Stimulated activated naive CD8-positive, alpha-beta T cell treated with anti-CD3 and anti-CD28 coated beads, Interleukin-15, amount 100 ng/mL, for 72 hours (primary cell): ENCODE measurements at regions not wholly inside any gene's neighbourhood (a gene's known extent, or its start where the extent isn't known, plus 50 kb on each side); places are given as distances from the start of the nearest gene placed in this dataset.
"Not testable (repeated sequence)": the region's sequence is repeated elsewhere in the genome, so short reads cannot be mapped to it uniquely, and the experiment has no call there.

Experiments used
- ATAC-seq: fragments of 150-1000 bp; cut with Tn5 transposase; 2 replicates; pipeline ENCODE4 v1.10.0; 2021; ENCODE audit warnings: mild to moderate bottlenecking, moderate library complexity
- DNase-seq, 2 donors: peaks; one replicate each; pipeline ENCODE4 v3.0.0; 2021 to 2022
- H3K27ac Mint-ChIP-seq, 2 donors: one replicate each; pipeline ENCODE4 v1.8.0; 2022; ENCODE audit warnings: mild to moderate bottlenecking in 2 of 2, mixed read lengths in 2 of 2, moderate library complexity in 2 of 2
- H3K27me3 Mint-ChIP-seq: one replicate; pipeline ENCODE4 v1.8.0; 2022; ENCODE audit warnings: mixed read lengths
- H3K4me1 Mint-ChIP-seq: one replicate; pipeline ENCODE4 v1.8.0; 2022; ENCODE audit warnings: mild to moderate bottlenecking, mixed read lengths
- H3K4me3 Mint-ChIP-seq, 2 donors: one replicate each; pipeline ENCODE4 v1.8.0; 2022; ENCODE audit warnings: mild to moderate bottlenecking in 2 of 2, mixed read lengths in 2 of 2, moderate library complexity in 1 of 2
- H3K9me3 Mint-ChIP-seq, 2 donors: one replicate each; pipeline ENCODE4 v1.8.0; 2022; ENCODE audit warnings: mixed read lengths in 2 of 2

- H3K4me3 Mint-ChIP-seq: no peak overlapping the region
- no peak for ATAC-seq
- H3K4me1 Mint-ChIP-seq: no peaks in the 10 kb centered on the region
- H3K27me3 Mint-ChIP-seq: no peaks in the 10 kb centered on the region
- H3K27ac Mint-ChIP-seq: no peak overlapping the region
- peaks cover 13 to 15% of the 10 kb centered on the region in 2 donors for H3K9me3 Mint-ChIP-seq
- DNase-seq: no peak
These were observed 685.3 kb upstream of the CHRM3 start for GRCh38 chr1:238701024-238701423.

- ATAC-seq (no peak), DNase-seq (no peak)
- Mint-ChIP-seq H3K9me3 (peaks cover 18 to 20% of the 10 kb centered on the region in 2 donors), H3K27ac (no peak overlapping the region), H3K4me1 (no peaks in the 10 kb centered on the region), H3K27me3 (no peaks in the 10 kb centered on the region), H3K4me3 (no peak overlapping the region)
These were observed 696.0 kb upstream of the CHRM3 start for GRCh38 chr1:238690415-238690814.

GRCh38 chr1:238684576-238684975 is 701.8 kb upstream of the CHRM3 start:
- peaks cover 25 to 42% of the 10 kb centered on the region in 2 donors for H3K9me3 Mint-ChIP-seq

GRCh38 chr1:238681451-238681850 is 704.9 kb upstream of the CHRM3 start:
- DNase-seq (no peak), ATAC-seq (no peak)
- H3K27me3 Mint-ChIP-seq: no peaks in the 10 kb centered on the region
- H3K4me1 Mint-ChIP-seq: no peaks in the 10 kb centered on the region
- H3K27ac Mint-ChIP-seq: no peak overlapping the region
- no peak overlapping the region for H3K4me3 Mint-ChIP-seq
- H3K9me3 Mint-ChIP-seq: peaks cover 20 to 35% of the 10 kb centered on the region in 2 donors

More at GRCh38 chr1:238684576-238684975, 701.8 kb upstream of the CHRM3 start:
- ATAC-seq, H3K27me3 Mint-ChIP-seq, DNase-seq, H3K27ac Mint-ChIP-seq, H3K4me1 Mint-ChIP-seq, H3K4me3 Mint-ChIP-seq: not testable (repeated sequence)

- Mint-ChIP-seq H3K4me3 (no peak overlapping the region), H3K4me1 (no peaks in the 10 kb centered on the region), H3K9me3 (peaks cover 20 to 40% of the 10 kb centered on the region in 2 donors), H3K27ac (no peak overlapping the region), H3K27me3 (no peaks in the 10 kb centered on the region)
- ATAC-seq (no peak), DNase-seq (no peak)
These were observed 705.3 kb upstream of the CHRM3 start for GRCh38 chr1:238681021-238681420.

GRCh38 chr1:238677567-238677966 is 708.8 kb upstream of the CHRM3 start:
- Mint-ChIP-seq H3K9me3 (peaks cover 4 to 23% of the 10 kb centered on the region in 2 donors), H3K4me1 (no peaks in the 10 kb centered on the region), H3K27ac (no peak overlapping the region), H3K27me3 (no peaks in the 10 kb centered on the region), H3K4me3 (no peak overlapping the region)
- no peak for ATAC-seq
- DNase-seq: no peak

GRCh38 chr1:238675221-238675620 is 711.1 kb upstream of the CHRM3 start:
- ATAC-seq: no peak
- Mint-ChIP-seq H3K27me3 (no peaks in the 10 kb centered on the region), H3K9me3 (peaks cover 0 to 12% of the 10 kb centered on the region in 2 donors), H3K4me3 (no peak overlapping the region), H3K27ac (no peak overlapping the region), H3K4me1 (no peaks in the 10 kb centered on the region)
- no peak for DNase-seq

GRCh38 chr1:238674316-238674715 is 712.1 kb upstream of the CHRM3 start:
- Mint-ChIP-seq H3K4me3 (no peak overlapping the region), H3K4me1 (no peaks in the 10 kb centered on the region), H3K27me3 (no peaks in the 10 kb centered on the region), H3K27ac (no peak overlapping the region), H3K9me3 (peaks cover 0 to 12% of the 10 kb centered on the region in 2 donors)
- no peak for ATAC-seq
- DNase-seq: no peak

GRCh38 chr1:238673561-238673960 is 712.8 kb upstream of the CHRM3 start:
- H3K4me1 Mint-ChIP-seq: no peaks in the 10 kb centered on the region
- no peak overlapping the region for H3K27ac Mint-ChIP-seq
- H3K9me3 Mint-ChIP-seq: peaks cover 0 to 12% of the 10 kb centered on the region in 2 donors
- ATAC-seq: no peak
- H3K27me3 Mint-ChIP-seq: no peaks in the 10 kb centered on the region
- H3K4me3 Mint-ChIP-seq: no peak overlapping the region
- no peak for DNase-seq

GRCh38 chr1:238672806-238673205 is 713.6 kb upstream of the CHRM3 start:
- no peak overlapping the region for H3K4me3 Mint-ChIP-seq
- no peaks in the 10 kb centered on the region for H3K27me3 Mint-ChIP-seq
- H3K9me3 Mint-ChIP-seq: peaks cover 0 to 12% of the 10 kb centered on the region in 2 donors
- no peak for ATAC-seq
- no peak for DNase-seq
- no peaks in the 10 kb centered on the region for H3K4me1 Mint-ChIP-seq
- no peak overlapping the region for H3K27ac Mint-ChIP-seq

- DNase-seq (no peak), ATAC-seq (no peak)
- Mint-ChIP-seq H3K4me3 (no peak overlapping the region), H3K9me3 (peaks cover 0 to 12% of the 10 kb centered on the region in 2 donors), H3K4me1 (no peaks in the 10 kb centered on the region), H3K27me3 (no peaks in the 10 kb centered on the region), H3K27ac (no peak overlapping the region)
These were observed 714.1 kb upstream of the CHRM3 start for GRCh38 chr1:238672262-238672661.

GRCh38 chr1:238664139-238664538 is 722.2 kb upstream of the CHRM3 start:
- Mint-ChIP-seq H3K27ac (no peak overlapping the region), H3K4me3 (no peak overlapping the region), H3K9me3 (peaks cover 0 to 2% of the 10 kb centered on the region in 2 donors), H3K27me3 (no peaks in the 10 kb centered on the region), H3K4me1 (no peaks in the 10 kb centered on the region)
- no peak for DNase-seq
- no peak for ATAC-seq

- ATAC-seq (no peak), DNase-seq (no peak)
- H3K27ac Mint-ChIP-seq: no peak overlapping the region
- H3K4me3 Mint-ChIP-seq: no peak overlapping the region
- peaks cover 5 to 8% of the 10 kb centered on the region in 2 donors for H3K9me3 Mint-ChIP-seq
- H3K4me1 Mint-ChIP-seq: no peaks in the 10 kb centered on the region
- H3K27me3 Mint-ChIP-seq: no peaks in the 10 kb centered on the region
These were observed 725.5 kb upstream of the CHRM3 start for GRCh38 chr1:238660849-238661248.

GRCh38 chr1:238658763-238659162 is 727.6 kb upstream of the CHRM3 start:
- peaks cover 5 to 8% of the 10 kb centered on the region in 2 donors for H3K9me3 Mint-ChIP-seq
- DNase-seq (no peak), ATAC-seq (no peak)
- H3K4me3 Mint-ChIP-seq: no peak overlapping the region
- no peak overlapping the region for H3K27ac Mint-ChIP-seq
- H3K27me3 Mint-ChIP-seq: no peaks in the 10 kb centered on the region
- H3K4me1 Mint-ChIP-seq: no peaks in the 10 kb centered on the region

GRCh38 chr1:238653693-238654321 is 732.6 kb upstream of the CHRM3 start:
- no peaks in the 10 kb centered on the region for H3K27me3 Mint-ChIP-seq
- H3K4me3 Mint-ChIP-seq: no peak overlapping the region
- DNase-seq (no peak), ATAC-seq (no peak)
- H3K4me1 Mint-ChIP-seq: no peaks in the 10 kb centered on the region
- no peak overlapping the region for H3K27ac Mint-ChIP-seq
- peaks cover 2 to 5% of the 10 kb centered on the region in 2 donors for H3K9me3 Mint-ChIP-seq

- H3K4me3 Mint-ChIP-seq: no peak overlapping the region
- no peaks in the 10 kb centered on the region for H3K27me3 Mint-ChIP-seq
- ATAC-seq (no peak), DNase-seq (no peak)
- no peaks in the 10 kb centered on the region for H3K4me1 Mint-ChIP-seq
- no peak overlapping the region for H3K27ac Mint-ChIP-seq
- H3K9me3 Mint-ChIP-seq: peaks cover 0 to under 1% of the 10 kb centered on the region in 2 donors
These were observed 733.9 kb upstream of the CHRM3 start for GRCh38 chr1:238652346-238652968.

GRCh38 chr1:238649200-238649599 is 737.2 kb upstream of the CHRM3 start:
- Mint-ChIP-seq H3K27ac (no peak overlapping the region), H3K9me3 (no peaks in the 10 kb centered on the region), H3K4me1 (no peaks in the 10 kb centered on the region), H3K4me3 (no peak overlapping the region), H3K27me3 (no peaks in the 10 kb centered on the region)
- no peak for DNase-seq
- no peak for ATAC-seq
